Mesenchymal stem cell (in vitro differentiated cells and primary cell): ENCODE measurements at regions not wholly inside any gene's neighbourhood (a gene's known extent, or its start where the extent isn't known, plus 50 kb on each side); places are given as distances from the start of the nearest gene placed in this dataset.

Experiments used
- DNase-seq: peaks from one replicate; pipeline ENCODE4 v3.0.0-alpha.2; 2013
- H2AFZ ChIP-seq: one replicate; pipeline ENCODE4 v1.6.1; 2013; ENCODE audit warnings: low read depth, mild to moderate bottlenecking, control low read depth, inconsistent platforms, low read length, moderate library complexity
- H2AK5ac ChIP-seq: 2 replicates; pipeline ENCODE4 v1.6.1; 2013; ENCODE audit warnings: low read length, moderate library complexity, mild to moderate bottlenecking, inconsistent platforms; ENCODE audit not compliant: severe bottlenecking
- H2BK120ac ChIP-seq: one replicate; pipeline ENCODE4 v1.6.1; 2013; ENCODE audit warnings: low read depth, mild to moderate bottlenecking, inconsistent platforms, low read length, moderate library complexity
- H2BK12ac ChIP-seq, 2 experiments: one replicate each; pipeline ENCODE4 v1.6.1; 2013; ENCODE audit warnings: inconsistent platforms in 2 of 2, low read length in 2 of 2, mild to moderate bottlenecking in 2 of 2, moderate library complexity in 2 of 2, control low read depth in 1 of 2
- H2BK15ac ChIP-seq: one replicate; pipeline ENCODE4 v1.6.1; 2013; ENCODE audit warnings: mild to moderate bottlenecking, low read depth, inconsistent platforms; ENCODE audit not compliant: poor library complexity, severe bottlenecking
- H2BK5ac ChIP-seq: 2 replicates; pipeline ENCODE4 v1.6.1; 2013; ENCODE audit warnings: low read depth, mild to moderate bottlenecking, low read length, control low read depth, inconsistent platforms; ENCODE audit not compliant: poor library complexity, severe bottlenecking
- H3K14ac ChIP-seq, 2 experiments: one replicate each; pipeline ENCODE4 v1.6.1; 2013; ENCODE audit warnings: inconsistent platforms in 2 of 2, low read length in 2 of 2, control low read depth in 1 of 2, mild to moderate bottlenecking in 1 of 2, moderate library complexity in 1 of 2
- H3K18ac ChIP-seq, 2 experiments: one replicate each; pipeline ENCODE4 v1.6.1; 2013; ENCODE audit warnings: inconsistent platforms in 2 of 2, low read length in 2 of 2, control low read depth in 1 of 2, low read depth in 1 of 2, mild to moderate bottlenecking in 1 of 2
- H3K23ac ChIP-seq, 2 experiments: one replicate each; pipeline ENCODE4 v1.6.1; 2013; ENCODE audit warnings: inconsistent platforms in 2 of 2, low read length in 2 of 2, mild to moderate bottlenecking in 2 of 2, moderate library complexity in 2 of 2, control low read depth in 1 of 2
- H3K27ac ChIP-seq: 2 replicates; pipeline ENCODE4 v1.5.1; 2013; ENCODE audit warnings: mild to moderate bottlenecking, moderate library complexity, low read length, control low read depth, inconsistent platforms; ENCODE audit not compliant: poor library complexity, severe bottlenecking
- H3K27me3 ChIP-seq, 2 experiments: 2 replicates each; pipeline versions ENCODE4 v1.6.1 to v1.7.0; 2013; ENCODE audit warnings: low read length in 2 of 2, mild to moderate bottlenecking in 2 of 2, moderate library complexity in 2 of 2, control low read depth in 1 of 2, inconsistent platforms in 1 of 2; ENCODE audit not compliant: control insufficient read depth in 1 of 2, insufficient read depth in 1 of 2
- H3K36me3 ChIP-seq, 2 experiments: 2 replicates each; pipeline versions ENCODE4 v1.6.1 to v1.7.0; 2013; ENCODE audit warnings: low read length in 2 of 2, control low read depth in 1 of 2, inconsistent platforms in 1 of 2, low read depth in 1 of 2, mild to moderate bottlenecking in 1 of 2; ENCODE audit not compliant: insufficient read depth in 2 of 2, control insufficient read depth in 1 of 2
- H3K4ac ChIP-seq, 2 experiments: one replicate each; pipeline ENCODE4 v1.6.1; 2013; ENCODE audit warnings: inconsistent platforms in 2 of 2, low read length in 2 of 2, mild to moderate bottlenecking in 2 of 2, moderate library complexity in 2 of 2, control low read depth in 1 of 2, low read depth in 1 of 2
- H3K4me1 ChIP-seq: 2 replicates; pipeline ENCODE4 v1.6.1; 2013; ENCODE audit warnings: low read depth, low read length, control low read depth; ENCODE audit not compliant: control insufficient read depth, insufficient read depth
- H3K4me2 ChIP-seq: 2 replicates; pipeline ENCODE4 v1.6.1; 2013; ENCODE audit warnings: low read length, mild to moderate bottlenecking, inconsistent platforms; ENCODE audit not compliant: poor library complexity, severe bottlenecking
- H3K4me3 ChIP-seq, 2 experiments: 2 replicates each; pipeline versions ENCODE4 v1.5.1 to v1.7.0; 2013; ENCODE audit warnings: low read length in 2 of 2, mild to moderate bottlenecking in 2 of 2, control low read depth in 1 of 2, low read depth in 1 of 2; ENCODE audit not compliant: insufficient read depth in 1 of 2
- H3K79me1 ChIP-seq: replicated peaks from 2 replicates; pipeline ENCODE4 v1.6.1; 2013; ENCODE audit warnings: mild to moderate bottlenecking, control low read depth, low read length, inconsistent platforms; ENCODE audit not compliant: poor library complexity, severe bottlenecking
- H3K9ac ChIP-seq: 2 replicates; pipeline ENCODE4 v1.7.0; 2013; ENCODE audit warnings: mild to moderate bottlenecking, low read length, moderate library complexity
- H3K9me3 ChIP-seq: 2 replicates; pipeline ENCODE4 v1.7.0; 2013; ENCODE audit warnings: mild to moderate bottlenecking, low read length; ENCODE audit not compliant: control insufficient read depth
- H4K8ac ChIP-seq: one replicate; pipeline ENCODE4 v1.6.1; 2013; ENCODE audit warnings: inconsistent platforms, mild to moderate bottlenecking, low read length, moderate library complexity
- H4K91ac ChIP-seq: one replicate; pipeline ENCODE4 v1.6.1; 2013; ENCODE audit warnings: mild to moderate bottlenecking, low read length, inconsistent platforms
- WGBS: methylation state at CpG from one replicate; pipeline ENCODE4 v1.1.7; 2013; ENCODE audit warnings: mixed read lengths; 5-methylcytosine and 5-hydroxymethylcytosine counted together

DNA sequence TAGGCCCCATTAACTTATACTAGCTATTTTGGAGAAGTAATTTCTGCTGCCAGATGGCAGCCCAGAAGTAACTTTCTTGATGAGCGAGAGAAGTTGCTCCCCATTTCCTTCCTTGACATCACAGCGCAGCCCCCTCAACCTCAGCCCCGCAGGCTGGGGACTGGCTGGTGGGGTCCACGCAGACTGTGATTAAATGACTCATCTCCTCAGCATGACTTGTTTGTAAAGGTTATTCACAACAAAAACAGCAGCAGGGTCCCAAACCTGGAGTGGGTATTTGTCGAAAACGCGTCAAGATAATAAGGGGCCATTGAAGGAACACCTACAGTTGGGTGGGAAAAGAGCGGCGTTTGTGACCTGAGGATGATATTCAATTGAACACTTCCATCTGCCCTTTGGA lies 120.6 kb downstream of the TXNL1 start:
- no peaks in the 10 kb centered on the region for H3K79me1 ChIP-seq
- H2BK5ac ChIP-seq = no peak overlapping the region
- H3K18ac ChIP-seq = no peak overlapping the region
- H2BK12ac ChIP-seq = no peak overlapping the region
- H2BK15ac ChIP-seq = no peak overlapping the region
- no peak overlapping the region for H3K23ac ChIP-seq
- H3K27ac ChIP-seq = no peak overlapping the region
- H3K4me1 ChIP-seq = no peaks in the 10 kb centered on the region
- H2AK5ac ChIP-seq = no peak overlapping the region
- H3K14ac ChIP-seq = no peak overlapping the region
- H3K9ac ChIP-seq = peak overlapping the region; percentile 62
- H4K8ac ChIP-seq = no peak overlapping the region
- H3K4me3 ChIP-seq = no peak overlapping the region
- no peak overlapping the region for H2BK120ac ChIP-seq
- no peak overlapping the region for H3K4ac ChIP-seq
- 93% methylated on average over 9 of the region's 9 CpGs for WGBS
- no peaks in the 10 kb centered on the region for H3K36me3 ChIP-seq
- H4K91ac ChIP-seq = peak overlapping the region; percentile 39
- no peak for DNase-seq
- H3K9me3 ChIP-seq = no peaks in the 10 kb centered on the region
- no peaks in the 10 kb centered on the region for H3K27me3 ChIP-seq
- no peak overlapping the region for H3K4me2 ChIP-seq
- no peak overlapping the region for H2AFZ ChIP-seq

- no peaks in the 10 kb centered on the region for H3K27me3 ChIP-seq
- no peak overlapping the region for H3K14ac ChIP-seq
- no peak overlapping the region for H3K4me2 ChIP-seq
- H3K9ac ChIP-seq = peak overlapping the region; percentile 62
- H3K4me1 ChIP-seq = no peaks in the 10 kb centered on the region
- no peak overlapping the region for H4K8ac ChIP-seq
- no peak overlapping the region for H3K18ac ChIP-seq
- no peak for DNase-seq
- H3K9me3 ChIP-seq = no peaks in the 10 kb centered on the region
- H3K36me3 ChIP-seq = no peaks in the 10 kb centered on the region
- H2BK15ac ChIP-seq = no peak overlapping the region
- no peak overlapping the region for H2BK12ac ChIP-seq
- H2AK5ac ChIP-seq = no peak overlapping the region
- H2BK5ac ChIP-seq = no peak overlapping the region
- no peak overlapping the region for H3K23ac ChIP-seq
- no peak overlapping the region for H2BK120ac ChIP-seq
- H4K91ac ChIP-seq = no peak overlapping the region
- H3K27ac ChIP-seq = no peak overlapping the region
- H2AFZ ChIP-seq = no peak overlapping the region
- no peak overlapping the region for H3K4ac ChIP-seq
- WGBS = 61% methylated on average over 3 of the region's 4 CpGs
- H3K4me3 ChIP-seq = no peak overlapping the region
- no peaks in the 10 kb centered on the region for H3K79me1 ChIP-seq
Measured at GRCh38 chr18:56517196-56517595, 121.2 kb downstream of the TXNL1 start.

GRCh38 chr18:56516789-56517188 lies 121.6 kb downstream of the TXNL1 start:
- Histone ChIP-seq H3K27ac (no peak overlapping the region), H4K8ac (no peak overlapping the region), H2BK12ac (no peak overlapping the region), H2AK5ac (no peak overlapping the region), H3K14ac (no peak overlapping the region), H2AFZ (no peak overlapping the region), H3K4me1 (no peaks in the 10 kb centered on the region), H3K4ac (no peak overlapping the region), H2BK5ac (no peak overlapping the region), H3K4me2 (no peak overlapping the region), H3K23ac (no peak overlapping the region), H3K4me3 (no peak overlapping the region), H3K9ac (peak overlapping the region; percentile 66), H4K91ac (no peak overlapping the region), H3K79me1 (no peaks in the 10 kb centered on the region), H3K27me3 (no peaks in the 10 kb centered on the region), H3K9me3 (no peaks in the 10 kb centered on the region), H3K18ac (no peak overlapping the region), H2BK15ac (no peak overlapping the region), H2BK120ac (no peak overlapping the region), H3K36me3 (no peaks in the 10 kb centered on the region)
- no peak for DNase-seq
- WGBS = 70% methylated on average over 4 of the region's 4 CpGs

DNA sequence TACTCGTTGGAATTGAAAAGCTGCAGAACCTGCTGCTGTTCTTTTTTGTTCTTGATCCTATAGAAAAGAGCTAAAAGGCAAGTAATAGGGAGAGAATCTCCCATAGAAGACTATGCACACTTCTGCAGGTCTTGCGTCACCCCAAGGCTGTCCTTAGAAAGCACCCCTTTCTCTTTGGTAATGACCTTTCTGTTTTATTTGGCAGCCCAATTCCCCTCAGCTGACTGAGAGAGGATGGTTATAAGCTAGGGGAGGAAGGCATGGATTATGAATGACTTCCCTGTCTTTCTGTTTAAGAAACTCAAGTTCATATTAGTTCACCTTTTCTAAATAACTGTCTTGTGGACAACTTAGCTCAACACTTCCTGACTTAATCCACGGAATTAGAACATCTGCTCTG lies 122.9 kb downstream of the TXNL1 start:
- Histone ChIP-seq H3K14ac (no peak overlapping the region), H3K4me3 (no peak overlapping the region), H3K18ac (no peak overlapping the region), H3K9ac (peak overlapping the region; percentile 66), H4K91ac (no peak overlapping the region), H3K9me3 (no peaks in the 10 kb centered on the region), H3K4ac (no peak overlapping the region), H2BK120ac (no peak overlapping the region), H3K4me2 (no peak overlapping the region), H3K4me1 (no peaks in the 10 kb centered on the region), H2BK5ac (no peak overlapping the region), H2AFZ (no peak overlapping the region), H3K27me3 (no peaks in the 10 kb centered on the region), H3K27ac (no peak overlapping the region), H4K8ac (no peak overlapping the region), H3K36me3 (no peaks in the 10 kb centered on the region), H2AK5ac (no peak overlapping the region), H3K79me1 (no peaks in the 10 kb centered on the region), H2BK12ac (no peak overlapping the region), H3K23ac (no peak overlapping the region), H2BK15ac (no peak overlapping the region)
- no peak for DNase-seq
- 83% methylated on average over 2 of the region's 3 CpGs for WGBS
